Lower lobe of right lung (tissue), 2 donors: ENCODE measurements at regions not wholly inside any gene's neighbourhood (a gene's known extent, or its start where the extent isn't known, plus 50 kb on each side); places are given as distances from the start of the nearest gene placed in this dataset.
A peak's percentile ranks its signal among the peaks of the same experiment; 100 is the strongest.

Source experiments
- ATAC-seq, 2 donors: fragments of 200-7000 bp; cut with Tn5 transposase; one replicate each; pipeline ENCODE4 v1.9.1; 2020 to 2022; ENCODE audit warnings: mild to moderate bottlenecking in 2 of 2, moderate library complexity in 2 of 2
- DNase-seq: peaks from one replicate; pipeline ENCODE4 v3.0.0-alpha.2; 2020
- H3K27ac ChIP-seq: fragments of 200-600 bp; one replicate; pipeline ENCODE4 v1.8.0; 2022
- H3K27me3 ChIP-seq: fragments of 200-600 bp; one replicate; pipeline ENCODE4 v1.8.0; 2022; ENCODE audit warnings: low read depth
- H3K36me3 ChIP-seq: fragments of 200-600 bp; one replicate; pipeline ENCODE4 v1.8.0; 2022; ENCODE audit warnings: mild to moderate bottlenecking
- H3K4me1 ChIP-seq: fragments of 200-600 bp; one replicate; pipeline ENCODE4 v1.8.0; 2022
- H3K4me3 ChIP-seq: fragments of 200-600 bp; one replicate; pipeline ENCODE4 v1.8.0; 2022; ENCODE audit warnings: mild to moderate bottlenecking
- H3K9me3 ChIP-seq: fragments of 200-600 bp; one replicate; pipeline ENCODE4 v1.8.0; 2022
- CTCF ChIP-seq: fragments of 200-600 bp; IDR thresholded peaks from one replicate; pipeline ENCODE4 v1.8.0; 2022; ENCODE audit warnings: antibody characterized with exemption, mild to moderate bottlenecking
- intact Hi-C: fragments of 100-400 bp; cut with DNase I; formaldehyde crosslinking; loops from one replicate; pipeline ENCODE4 v1.11.0; 2022
- donor health status: DM: no; HTN: yes; CAD: no; lungs with severe emphysema.

GRCh38 chr12:124448241-124448954 is 119.0 kb downstream of the NCOR2 start:
- Histone ChIP-seq H3K27ac (no peak overlapping the region), H3K27me3 (no peaks in the 10 kb centered on the region), H3K36me3 (peaks cover 63% of the 10 kb centered on the region), H3K9me3 (no peaks in the 10 kb centered on the region), H3K4me1 (peaks cover 28% of the 10 kb centered on the region), H3K4me3 (no peak overlapping the region)
- peak; percentile 41 for DNase-seq
- no peak for ATAC-seq
- intact Hi-C loops, result no loop called here
- no peak for TF ChIP-seq CTCF

GRCh38 chr12:124446364-124446763 is 121.0 kb downstream of the NCOR2 start:
- intact Hi-C loops, result no loop called here
- H3K36me3 ChIP-seq, result peaks cover 84% of the 10 kb centered on the region
- H3K4me3 ChIP-seq, result no peak overlapping the region
- H3K9me3 ChIP-seq, result no peaks in the 10 kb centered on the region
- no peaks in the 10 kb centered on the region for H3K27me3 ChIP-seq
- no peak for TF ChIP-seq CTCF
- no peak overlapping the region for H3K27ac ChIP-seq
- ATAC-seq (no peak), DNase-seq (peak; percentile 22)
- H3K4me1 ChIP-seq, result peaks cover 11% of the 10 kb centered on the region

- DNase-seq (peak; percentile 38), ATAC-seq (no peak)
- Histone ChIP-seq H3K9me3 (no peaks in the 10 kb centered on the region), H3K27me3 (no peaks in the 10 kb centered on the region), H3K36me3 (peaks cover 87% of the 10 kb centered on the region), H3K4me3 (no peak overlapping the region), H3K27ac (no peak overlapping the region), H3K4me1 (peaks cover 14% of the 10 kb centered on the region)
- intact Hi-C loops, result no loop called here
- TF ChIP-seq CTCF, result no peak
Observed at GRCh38 chr12:124445826-124446225, 121.6 kb downstream of the NCOR2 start.

- peaks cover 20% of the 10 kb centered on the region for H3K4me1 ChIP-seq
- peaks cover 91% of the 10 kb centered on the region for H3K36me3 ChIP-seq
- no peak overlapping the region for H3K27ac ChIP-seq
- no peaks in the 10 kb centered on the region for H3K9me3 ChIP-seq
- DNase-seq, result peak; percentile 24
- ATAC-seq, result no peak
- no peak for TF ChIP-seq CTCF
- no peaks in the 10 kb centered on the region for H3K27me3 ChIP-seq
- intact Hi-C loops, result no loop called here
- H3K4me3 ChIP-seq, result no peak overlapping the region
Observed at GRCh38 chr12:124445121-124445718, 122.2 kb downstream of the NCOR2 start.

GRCh38 chr12:124443931-124444712 is 123.3 kb downstream of the NCOR2 start:
- intact Hi-C loops, result no loop called here
- H3K27ac ChIP-seq, result no peak overlapping the region
- H3K36me3 ChIP-seq, result peaks cover 86% of the 10 kb centered on the region
- peaks cover 28% of the 10 kb centered on the region for H3K4me1 ChIP-seq
- ATAC-seq, result peak; percentile 26 to 54
- H3K9me3 ChIP-seq, result no peaks in the 10 kb centered on the region
- H3K4me3 ChIP-seq, result no peak overlapping the region
- no peaks in the 10 kb centered on the region for H3K27me3 ChIP-seq
- DNase-seq, result peak; percentile 14
- no peak for TF ChIP-seq CTCF
